Spleen (tissue), 11 donors: ENCODE measurements at regions not wholly inside any gene's neighbourhood (a gene's known extent, or its start where the extent isn't known, plus 50 kb on each side); places are given as distances from the start of the nearest gene placed in this dataset.

Experiments used
- DNase-seq: peaks from one replicate; pipeline ENCODE4 v3.0.0-alpha.2; 2020
- H3K27ac ChIP-seq, 8 donors: fragments of 200-600 bp; sonication (generic) in 7 of 8; 1 replicate in 4 of 8; 2 replicates in 4 of 8; pipeline versions ENCODE4 v1.5.0 to v1.8.0; 2016 to 2021; ENCODE audit warnings: inconsistent platforms in 4 of 8, mild to moderate bottlenecking in 4 of 8, moderate library complexity in 1 of 8
- H3K27me3 ChIP-seq, 7 donors: fragments of 200-600 bp; sonication (generic) in 6 of 7; replicated peaks in 1 of 7; 1 replicate in 4 of 7; 2 replicates in 3 of 7; pipeline versions ENCODE4 v1.5.0 to v1.8.0; 2016 to 2021; ENCODE audit warnings: inconsistent platforms in 3 of 7, mild to moderate bottlenecking in 1 of 7
- H3K36me3 ChIP-seq, 6 donors: fragments of 200-600 bp; sonication (generic) in 5 of 6; 1 replicate in 4 of 6; 2 replicates in 2 of 6; pipeline versions ENCODE4 v1.5.0 to v1.8.0; 2016 to 2021; ENCODE audit warnings: inconsistent platforms in 2 of 6
- H3K4me1 ChIP-seq, 6 donors: fragments of 200-600 bp; sonication (generic) in 5 of 6; 1 replicate in 3 of 6; 2 replicates in 3 of 6; pipeline versions ENCODE4 v1.5.0 to v1.8.0; 2016 to 2021; ENCODE audit warnings: inconsistent platforms in 3 of 6
- H3K4me3 ChIP-seq, 8 donors: fragments of 200-600 bp; sonication (generic) in 7 of 8; 1 replicate in 4 of 8; 2 replicates in 4 of 8; pipeline versions ENCODE4 v1.5.0 to v1.8.0; 2016 to 2021; ENCODE audit warnings: inconsistent platforms in 4 of 8, mild to moderate bottlenecking in 4 of 8, moderate library complexity in 2 of 8
- H3K9me3 ChIP-seq, 8 donors: fragments of 200-600 bp; sonication (generic) in 7 of 8; 1 replicate in 4 of 8; 2 replicates in 4 of 8; pipeline versions ENCODE4 v1.5.0 to v1.8.0; 2016 to 2021; ENCODE audit warnings: inconsistent platforms in 4 of 8
- CTCF ChIP-seq, 11 experiments: fragments of 200-600 bp in 7 of 11; fragments of 450-650 bp in 4 of 11; sonication (generic) in 4 of 11; IDR thresholded peaks in 8 of 11; conservative IDR thresholded peaks in 3 of 11; 1 replicate in 7 of 11; 2 replicates in 4 of 11; pipeline versions ENCODE4 v1.4.0 to v1.8.0; 2016 to 2021; ENCODE audit warnings: antibody characterized with exemption in 11 of 11, inconsistent platforms in 4 of 11, mild to moderate bottlenecking in 1 of 11
- POLR2A ChIP-seq, 3 donors: fragments of 450-650 bp; IDR thresholded peaks; one replicate each; pipeline ENCODE4 v1.5.1; 2017; ENCODE audit warnings: antibody characterized with exemption in 3 of 3, mild to moderate bottlenecking in 1 of 3
- POLR2AphosphoS5 ChIP-seq, 3 donors: sonication (generic); formaldehyde crosslinking; IDR thresholded peaks; one replicate each; pipeline ENCODE4 v1.5.1; 2017; ENCODE audit warnings: antibody characterized with exemption in 3 of 3
- WGBS, 5 donors: extraction: QIAGEN DNeasy Blood & Tissue Kit in 3 of 5; methylation state at CpG; one replicate each; pipeline versions ENCODE4 v1.1.5 to v1.1.7; 2013 to 2018; 5-methylcytosine and 5-hydroxymethylcytosine counted together
- intact Hi-C: fragments of 100-400 bp; cut with DNase I; formaldehyde crosslinking; loops from one replicate; pipeline ENCODE4 v1.15.0; 2023; ENCODE audit warnings: low total_unique reads
- donor health status: healthy with polysubstance abuse.
- donor health status: DM: no; HTN: no; CAD: no; lungs with moderate emphysema.
- donor health status: DM: no; HTN: no; CAD: no.
- donor health status: Bipolar disorder and iron deficiency.
- donor health status: healthy.
- donor health status: DM: no; HTN: no; CAD: no.
- donor health status: DM: yes; HTN: yes; CAD: no.

GRCh38 chr4:4913628-4914027, 54.2 kb downstream of the MSX1 start:
- no peak overlapping the region for H3K27ac ChIP-seq
- DNase-seq: no peak
- no peaks in the 10 kb centered on the region for H3K36me3 ChIP-seq
- peaks cover 0 to 11% (median 0%) of the 10 kb centered on the region in 7 donors for H3K27me3 ChIP-seq
- no peak overlapping the region for H3K4me3 ChIP-seq
- TF ChIP-seq CTCF (IDR thresholded peaks at IDR 0.05 in 8 of 11, conservative IDR thresholded peaks at IDR 0.05 in 3 of 11): no peak
- TF ChIP-seq POLR2AphosphoS5 (IDR thresholded peaks at IDR 0.05): no peak
- TF ChIP-seq POLR2A (IDR thresholded peaks at IDR 0.05): no peak
- no peaks in the 10 kb centered on the region for H3K4me1 ChIP-seq
- H3K9me3 ChIP-seq: peaks cover 0 to 13% (median 0%) of the 10 kb centered on the region in 8 donors
- intact Hi-C loops: no loop called here

DNA sequence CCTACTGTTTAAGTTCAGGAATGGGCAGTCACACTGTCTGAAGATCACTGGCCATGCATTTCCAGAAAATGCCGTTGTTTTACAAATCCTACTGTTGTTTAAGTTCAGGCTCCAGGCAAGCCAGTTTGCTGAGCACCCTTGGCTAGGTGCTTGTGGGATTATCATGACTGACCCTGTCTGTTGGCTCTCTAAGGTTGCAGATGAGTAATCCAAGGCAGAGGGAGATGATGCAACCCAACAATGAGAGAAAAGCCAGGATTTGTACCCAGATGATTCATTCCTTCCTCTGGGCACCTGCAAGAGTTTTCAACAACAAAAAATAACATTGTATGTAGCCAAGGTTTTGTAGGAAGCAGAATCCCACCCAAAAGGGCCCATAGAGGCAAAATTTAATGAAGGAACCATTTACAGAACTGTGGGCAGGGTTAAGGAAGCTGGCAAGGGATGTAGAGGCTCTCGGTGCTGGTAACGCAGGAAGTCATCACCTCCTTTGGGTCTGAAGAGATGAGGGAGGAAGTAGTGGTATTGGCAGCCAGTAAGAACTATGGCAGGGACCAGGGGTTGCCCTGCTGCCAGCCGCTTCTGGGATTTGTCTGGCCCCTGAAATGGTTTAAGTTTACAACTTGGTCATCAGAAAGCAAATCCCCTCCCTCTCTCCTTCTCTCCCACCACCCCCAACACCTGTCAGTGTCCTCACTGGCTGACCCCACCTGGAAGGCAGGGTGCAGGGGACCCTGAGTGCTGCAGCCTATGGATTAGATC, 54.8 kb downstream of the MSX1 start:
- Histone ChIP-seq H3K36me3 (no peaks in the 10 kb centered on the region), H3K27me3 (peaks cover 0 to 11% (median 0%) of the 10 kb centered on the region in 7 donors), H3K27ac (no peak overlapping the region), H3K4me3 (no peak overlapping the region), H3K9me3 (peaks cover 0 to 13% (median 0%) of the 10 kb centered on the region in 8 donors), H3K4me1 (no peaks in the 10 kb centered on the region)
- DNase-seq: no peak
- 58 to 75% (median 67%) methylated on average over 4 of the region's 4 CpGs for WGBS, 5 donors
- intact Hi-C loops: no loop called here
- TF ChIP-seq CTCF (IDR thresholded peaks at IDR 0.05 in 8 of 11, conservative IDR thresholded peaks at IDR 0.05 in 3 of 11): no peak
- TF ChIP-seq POLR2AphosphoS5 (IDR thresholded peaks at IDR 0.05): no peak
- TF ChIP-seq POLR2A (IDR thresholded peaks at IDR 0.05): no peak

- no peak for TF ChIP-seq CTCF (IDR thresholded peaks at IDR 0.05 in 8 of 11, conservative IDR thresholded peaks at IDR 0.05 in 3 of 11)
- no peak for TF ChIP-seq POLR2A (IDR thresholded peaks at IDR 0.05)
- TF ChIP-seq POLR2AphosphoS5 (IDR thresholded peaks at IDR 0.05): no peak
- no peak overlapping the region for H3K4me3 ChIP-seq
- intact Hi-C loops: no loop called here
- H3K4me1 ChIP-seq: no peaks in the 10 kb centered on the region
- 75 to 100% (median 82%) methylated on average over 4 to 10 of the region's 10 CpGs for WGBS, 5 donors
- H3K9me3 ChIP-seq: peaks cover 0 to 13% (median 0%) of the 10 kb centered on the region in 8 donors
- DNase-seq: no peak
- H3K27me3 ChIP-seq: peaks cover 0 to 11% (median 0%) of the 10 kb centered on the region in 7 donors
- no peaks in the 10 kb centered on the region for H3K36me3 ChIP-seq
- no peak overlapping the region for H3K27ac ChIP-seq
Measured at GRCh38 chr4:4914965-4915845, 55.7 kb downstream of the MSX1 start.

DNA sequence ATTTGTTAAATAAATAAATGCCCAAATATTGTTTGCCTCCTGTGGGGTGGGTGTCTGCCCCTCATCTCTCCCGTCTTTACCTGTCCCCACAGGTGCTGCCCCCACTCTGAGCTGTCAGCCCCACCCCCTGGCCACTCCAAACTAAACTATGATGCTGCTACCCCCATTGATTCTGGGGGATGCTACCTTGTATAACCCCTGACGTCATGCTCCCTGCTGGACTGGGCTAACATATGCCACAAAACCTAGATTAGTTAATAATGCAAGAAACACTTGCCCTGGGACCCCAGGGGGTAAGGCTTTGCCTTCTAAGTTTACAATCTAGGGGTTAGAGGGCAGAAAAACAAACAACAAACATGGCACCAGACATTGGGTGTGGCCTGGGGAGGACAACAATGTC, 58.6 kb downstream of the MSX1 start:
- H3K27ac ChIP-seq: no peak overlapping the region
- TF ChIP-seq POLR2AphosphoS5 (IDR thresholded peaks at IDR 0.05) (no peak), CTCF (IDR thresholded peaks at IDR 0.05 in 8 of 11, conservative IDR thresholded peaks at IDR 0.05 in 3 of 11) (no peak), POLR2A (IDR thresholded peaks at IDR 0.05) (no peak)
- peaks cover 0 to 8% (median 0%) of the 10 kb centered on the region in 6 donors for H3K4me1 ChIP-seq
- DNase-seq: no peak
- intact Hi-C loops: no loop called here
- H3K9me3 ChIP-seq: peaks cover 0 to 13% (median 0%) of the 10 kb centered on the region in 8 donors
- 35 to 81% (median 60%) methylated on average over 2 of the region's 2 CpGs for whole genome bisulfite sequencing, 5 donors
- H3K27me3 ChIP-seq: peaks cover 0 to 11% (median 0%) of the 10 kb centered on the region in 7 donors
- no peaks in the 10 kb centered on the region for H3K36me3 ChIP-seq
- no peak overlapping the region for H3K4me3 ChIP-seq
